HCT116 (cell line): ENCODE measurements at regions not wholly inside any gene's neighbourhood (a gene's known extent, or its start where the extent isn't known, plus 50 kb on each side); places are given as distances from the start of the nearest gene placed in this dataset.

Source experiments
- ATAC-seq: fragments of 200-7000 bp; cut with Tn5 transposase; 2 replicates; pipeline ENCODE4 v1.9.1; 2020; ENCODE audit warnings: mild to moderate bottlenecking, moderate library complexity
- BruUV-seq: library from RNA; stranded (reverse); fragments of 400-500 nt; replicated peaks from 2 replicates; lab custom pipeline; 2021; lab: Mats Ljungman, UMichigan
- CTCF ChIA-PET: fragments of 300-600 bp; sonication (Branson Sonifier 250); formaldehyde crosslinking; loops from one replicate; lab custom pipeline; 2021; ENCODE audit warnings: antibody characterized with exemption; lab: Charles Lee
- POLR2A ChIA-PET: fragments of 300-600, 350-600 bp; sonication (Branson Sonifier 250); formaldehyde crosslinking; loops from one replicate; lab custom pipeline; 2021; ENCODE audit warnings: antibody characterized with exemption; lab: Charles Lee
- RAD21 ChIA-PET, 2 experiments: fragments of 300-600 bp; sonication (Branson Sonifier 250); formaldehyde crosslinking; loops; one replicate each; lab custom pipeline; 2023; ENCODE audit warnings: low total read pairs in 2 of 2; ENCODE audit not compliant: uncharacterized antibody in 2 of 2, unreplicated experiment in 2 of 2, low non-redundant PET in 1 of 2; lab: Charles Lee
- DNase-seq: peaks from one replicate; pipeline ENCODE4 v3.0.0-alpha.2; 2010; ENCODE audit warnings: low read depth, low spot score
- H2AFZ ChIP-seq: fragments of 200-600 bp; shearing (Covaris generic), sonication (generic); 2 replicates; pipeline ENCODE4 v1.6.1; 2017; ENCODE audit warnings: low read depth, mixed run types, mixed read lengths, antibody characterized with exemption, low read length; ENCODE audit not compliant: poor library complexity, severe bottlenecking
- H3K27ac ChIP-seq: 2 replicates; pipeline ENCODE4 v1.5.1; 2012; ENCODE audit warnings: low read depth, low read length
- H3K27me3 ChIP-seq: fragments of 200-600 bp; sonication (generic); 2 replicates; pipeline ENCODE4 v1.6.1; 2016; ENCODE audit warnings: mixed run types, low read length, mixed read lengths; ENCODE audit not compliant: insufficient read depth
- H3K36me3 ChIP-seq, 2 experiments: fragments of 200-500 bp in 1 of 2; fragments of 200-600 bp in 1 of 2; sonication (Bioruptor generic) in 1 of 2; sonication (generic) in 1 of 2; 2 replicates each; pipeline versions ENCODE4 v1.5.1 to v1.6.1; 2014 to 2016; ENCODE audit warnings: low read length in 2 of 2, inconsistent platforms in 1 of 2, mixed read lengths in 1 of 2, mixed run types in 1 of 2; ENCODE audit not compliant: insufficient read depth in 2 of 2, control insufficient read depth in 1 of 2
- H3K4me1 ChIP-seq, 2 experiments: fragments of 200-600 bp in 1 of 2; sonication (generic) in 1 of 2; 2 replicates each; pipeline versions ENCODE4 v1.5.1 to v1.6.1; 2012 to 2017; ENCODE audit warnings: low read length in 2 of 2, inconsistent platforms in 1 of 2, mild to moderate bottlenecking in 1 of 2, mixed read lengths in 1 of 2, mixed run types in 1 of 2, moderate library complexity in 1 of 2; ENCODE audit not compliant: insufficient read depth in 2 of 2, control insufficient read depth in 1 of 2
- H3K4me2 ChIP-seq: fragments of 200-600 bp; sonication (generic); 2 replicates; pipeline ENCODE4 v1.6.1; 2017; ENCODE audit warnings: mixed run types, low read length, mixed read lengths
- H3K4me3 ChIP-seq, 2 experiments: fragments of 200-600 bp in 1 of 2; sonication (generic) in 1 of 2; replicated peaks in 1 of 2; 2 replicates each; pipeline ENCODE4 v1.5.1; 2011 to 2016; ENCODE audit warnings: low read length in 2 of 2, control low read depth in 1 of 2, low read depth in 1 of 2, mild to moderate bottlenecking in 1 of 2, mixed read lengths in 1 of 2, mixed run types in 1 of 2
- H3K79me2 ChIP-seq: fragments of 200-600 bp; sonication (generic); 2 replicates; pipeline ENCODE4 v1.6.1; 2017; ENCODE audit warnings: mild to moderate bottlenecking, mixed run types, low read length, moderate library complexity, mixed read lengths; ENCODE audit not compliant: insufficient read depth
- H3K9ac ChIP-seq: fragments of 200-600 bp; sonication (generic); 2 replicates; pipeline ENCODE4 v1.6.1; 2016; ENCODE audit warnings: low read length, mixed read lengths
- H3K9me2 ChIP-seq: fragments of 200-600 bp; sonication (generic), shearing (Covaris generic); 2 replicates; pipeline ENCODE4 v1.6.1; 2017; ENCODE audit warnings: mixed run types, mild to moderate bottlenecking, moderate library complexity; ENCODE audit not compliant: insufficient read depth
- H3K9me3 ChIP-seq, 2 experiments: fragments of 200-500 bp in 1 of 2; fragments of 200-600 bp in 1 of 2; sonication (Bioruptor generic) in 1 of 2; sonication (generic) in 1 of 2; 2 replicates each; pipeline ENCODE4 v1.6.1; 2014 to 2017; ENCODE audit warnings: low read length in 2 of 2, mixed read lengths in 2 of 2, inconsistent platforms in 1 of 2, low read depth in 1 of 2, mild to moderate bottlenecking in 1 of 2, mixed run types in 1 of 2, moderate library complexity in 1 of 2; ENCODE audit not compliant: control insufficient read depth in 1 of 2, insufficient read depth in 1 of 2
- H4K20me1 ChIP-seq: fragments of 200-600 bp; sonication (generic), shearing (Covaris generic); 2 replicates; pipeline ENCODE4 v1.6.1; 2017; ENCODE audit warnings: mixed run types, mild to moderate bottlenecking, moderate library complexity; ENCODE audit not compliant: insufficient read depth
- EZH2 ChIP-seq: fragments of 200-600 bp; sonication (generic); IDR thresholded peaks from 2 replicates; pipeline ENCODE4 v1.6.1; 2017; ENCODE audit warnings: antibody characterized with exemption, mixed run types
- EZH2phosphoT487 ChIP-seq: fragments of 200-600 bp; IDR thresholded peaks from 2 replicates; pipeline ENCODE4 v1.6.1; 2018; ENCODE audit warnings: antibody characterized with exemption, borderline replicate concordance
- JUND ChIP-seq: IDR thresholded peaks from 2 replicates; pipeline ENCODE4 v1.6.1; 2012
- SRF ChIP-seq: IDR thresholded peaks from 2 replicates; pipeline ENCODE4 v1.6.1; 2012; ENCODE audit warnings: low read depth
- intact Hi-C: fragments of 100-400 bp; cut with micrococcal nuclease; formaldehyde crosslinking; loops from 2 replicates; pipeline ENCODE4 v1.10.0; 2022
- TF ChIP-seq, protein P1 (sequence below): IDR thresholded peaks from 2 replicates; pipeline ENCODE4 v1.6.1; 2012
- TF ChIP-seq, protein P2 (sequence below): IDR thresholded peaks from 2 replicates; pipeline ENCODE4 v1.6.1; 2012
- TF ChIP-seq, protein P3 (sequence below), 3 experiments: fragments of 200-600 bp in 1 of 3; sonication (generic) in 1 of 3; IDR thresholded peaks in 2 of 3; conservative IDR thresholded peaks in 1 of 3; 2 replicates each; pipeline ENCODE4 v1.5.1; 2012 to 2017; ENCODE audit warnings: low read depth in 2 of 3, low read length in 2 of 3, antibody characterized with exemption in 1 of 3, borderline replicate concordance in 1 of 3, control low read depth in 1 of 3, mild to moderate bottlenecking in 1 of 3, mixed read lengths in 1 of 3, mixed run types in 1 of 3, moderate library complexity in 1 of 3; ENCODE audit not compliant: insufficient read depth in 1 of 3
- TF ChIP-seq, protein P4 (sequence below): IDR thresholded peaks from 2 replicates; pipeline ENCODE4 v1.6.1; 2011; ENCODE audit warnings: mild to moderate bottlenecking, low read length, moderate library complexity; ENCODE audit not compliant: insufficient replicate concordance; ENCODE audit errors: extremely low read depth

DNA sequence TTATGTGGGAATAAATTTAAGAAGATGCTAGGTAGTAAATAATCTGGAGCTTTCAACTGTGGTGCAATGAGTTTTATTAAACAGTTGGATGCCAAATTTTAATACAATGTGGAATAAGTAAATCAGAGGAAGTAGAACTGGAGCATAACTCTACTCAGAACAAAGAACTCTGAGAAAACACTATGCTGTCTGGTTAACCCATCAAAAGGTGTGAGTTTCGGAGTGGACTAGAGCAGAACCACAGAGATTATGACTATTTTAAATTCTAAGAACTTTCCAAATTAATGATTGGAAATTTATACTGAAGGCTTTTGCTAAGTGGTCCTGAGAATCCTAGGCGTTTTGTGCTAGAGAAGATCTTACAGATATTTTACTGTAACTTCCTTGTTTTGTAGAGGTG is 132.2 kb downstream of the NTMT2 start:
- H3K27ac ChIP-seq, result no peak overlapping the region
- no peak for DNase-seq
- no peaks in the 10 kb centered on the region for H4K20me1 ChIP-seq
- no peak overlapping the region for H3K9ac ChIP-seq
- no peaks in the 10 kb centered on the region for H3K9me3 ChIP-seq
- ChIA-PET RAD21 (no interaction called here), POLR2A (no interaction called here), CTCF (no interaction called here)
- H3K4me2 ChIP-seq, result no peak overlapping the region
- no peaks in the 10 kb centered on the region for H3K36me3 ChIP-seq
- H3K27me3 ChIP-seq, result no peaks in the 10 kb centered on the region
- intact Hi-C loops, result no loop called here
- no peaks in the 10 kb centered on the region for H3K79me2 ChIP-seq
- no peaks in the 10 kb centered on the region for H3K4me1 ChIP-seq
- no peak overlapping the region for H3K4me3 ChIP-seq
- BruUV-seq, result no TSS peak
- ATAC-seq, result no peak
- no peak overlapping the region for H2AFZ ChIP-seq
- H3K9me2 ChIP-seq, result no peaks in the 10 kb centered on the region
- TF ChIP-seq, protein P1, sequence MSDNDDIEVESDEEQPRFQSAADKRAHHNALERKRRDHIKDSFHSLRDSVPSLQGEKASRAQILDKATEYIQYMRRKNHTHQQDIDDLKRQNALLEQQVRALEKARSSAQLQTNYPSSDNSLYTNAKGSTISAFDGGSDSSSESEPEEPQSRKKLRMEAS, result no peak
- TF ChIP-seq, protein P2, sequence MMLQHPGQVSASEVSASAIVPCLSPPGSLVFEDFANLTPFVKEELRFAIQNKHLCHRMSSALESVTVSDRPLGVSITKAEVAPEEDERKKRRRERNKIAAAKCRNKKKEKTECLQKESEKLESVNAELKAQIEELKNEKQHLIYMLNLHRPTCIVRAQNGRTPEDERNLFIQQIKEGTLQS, result no peak
- no peak for TF ChIP-seq SRF

DNA sequence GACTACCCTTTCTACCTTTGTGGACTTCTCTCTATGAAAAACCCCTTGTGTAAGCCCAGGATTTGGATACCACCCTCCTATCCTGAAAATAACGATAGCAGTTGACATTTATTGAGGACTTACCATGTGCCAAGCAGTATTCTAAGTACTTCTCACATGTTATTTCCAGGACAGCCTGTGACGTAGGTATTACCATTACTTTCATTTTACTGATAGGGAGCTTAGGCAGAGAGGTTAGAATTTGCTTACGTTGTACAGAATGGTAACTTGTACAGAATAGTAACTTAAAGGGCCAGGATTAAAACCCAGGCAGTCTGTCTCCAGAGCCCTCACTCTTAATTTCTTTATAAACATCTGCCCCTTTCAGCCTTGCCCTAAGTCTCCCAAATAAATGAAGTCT is 138.3 kb downstream of the NTMT2 start:
- ATAC-seq (no peak), DNase-seq (no peak)
- no peaks in the 10 kb centered on the region for H3K27me3 ChIP-seq
- no peak overlapping the region for H3K4me2 ChIP-seq
- H4K20me1 ChIP-seq, result no peaks in the 10 kb centered on the region
- H3K9ac ChIP-seq, result no peak overlapping the region
- RAD21 ChIA-PET, result no interaction called here
- TF ChIP-seq, protein P3, sequence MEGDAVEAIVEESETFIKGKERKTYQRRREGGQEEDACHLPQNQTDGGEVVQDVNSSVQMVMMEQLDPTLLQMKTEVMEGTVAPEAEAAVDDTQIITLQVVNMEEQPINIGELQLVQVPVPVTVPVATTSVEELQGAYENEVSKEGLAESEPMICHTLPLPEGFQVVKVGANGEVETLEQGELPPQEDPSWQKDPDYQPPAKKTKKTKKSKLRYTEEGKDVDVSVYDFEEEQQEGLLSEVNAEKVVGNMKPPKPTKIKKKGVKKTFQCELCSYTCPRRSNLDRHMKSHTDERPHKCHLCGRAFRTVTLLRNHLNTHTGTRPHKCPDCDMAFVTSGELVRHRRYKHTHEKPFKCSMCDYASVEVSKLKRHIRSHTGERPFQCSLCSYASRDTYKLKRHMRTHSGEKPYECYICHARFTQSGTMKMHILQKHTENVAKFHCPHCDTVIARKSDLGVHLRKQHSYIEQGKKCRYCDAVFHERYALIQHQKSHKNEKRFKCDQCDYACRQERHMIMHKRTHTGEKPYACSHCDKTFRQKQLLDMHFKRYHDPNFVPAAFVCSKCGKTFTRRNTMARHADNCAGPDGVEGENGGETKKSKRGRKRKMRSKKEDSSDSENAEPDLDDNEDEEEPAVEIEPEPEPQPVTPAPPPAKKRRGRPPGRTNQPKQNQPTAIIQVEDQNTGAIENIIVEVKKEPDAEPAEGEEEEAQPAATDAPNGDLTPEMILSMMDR (IDR thresholded peaks at IDR 0.05 in 2 of 3, conservative IDR thresholded peaks at IDR 0.05 in 1 of 3; ENCODE audit: borderline replicate concordance in 1 of 3, insufficient read depth in 1 of 3, low read depth in 2 of 3, low read length in 2 of 3), result no peak
- TF ChIP-seq, protein P2, result no peak
- no peak for TF ChIP-seq EZH2phosphoT487
- TF ChIP-seq JUND, result no peak
- TF ChIP-seq, protein P4, sequence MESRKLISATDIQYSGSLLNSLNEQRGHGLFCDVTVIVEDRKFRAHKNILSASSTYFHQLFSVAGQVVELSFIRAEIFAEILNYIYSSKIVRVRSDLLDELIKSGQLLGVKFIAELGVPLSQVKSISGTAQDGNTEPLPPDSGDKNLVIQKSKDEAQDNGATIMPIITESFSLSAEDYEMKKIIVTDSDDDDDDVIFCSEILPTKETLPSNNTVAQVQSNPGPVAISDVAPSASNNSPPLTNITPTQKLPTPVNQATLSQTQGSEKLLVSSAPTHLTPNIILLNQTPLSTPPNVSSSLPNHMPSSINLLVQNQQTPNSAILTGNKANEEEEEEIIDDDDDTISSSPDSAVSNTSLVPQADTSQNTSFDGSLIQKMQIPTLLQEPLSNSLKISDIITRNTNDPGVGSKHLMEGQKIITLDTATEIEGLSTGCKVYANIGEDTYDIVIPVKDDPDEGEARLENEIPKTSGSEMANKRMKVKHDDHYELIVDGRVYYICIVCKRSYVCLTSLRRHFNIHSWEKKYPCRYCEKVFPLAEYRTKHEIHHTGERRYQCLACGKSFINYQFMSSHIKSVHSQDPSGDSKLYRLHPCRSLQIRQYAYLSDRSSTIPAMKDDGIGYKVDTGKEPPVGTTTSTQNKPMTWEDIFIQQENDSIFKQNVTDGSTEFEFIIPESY, result no peak
- no peak for TF ChIP-seq EZH2
- TF ChIP-seq, all 23 proteins: peak for 0
- intact Hi-C loops, result no loop called here
- Histone ChIP-seq H3K9me2 (no peaks in the 10 kb centered on the region), H3K36me3 (no peaks in the 10 kb centered on the region), H3K9me3 (no peaks in the 10 kb centered on the region), H2AFZ (no peak overlapping the region), H3K27ac (no peak overlapping the region), H3K79me2 (no peaks in the 10 kb centered on the region), H3K4me3 (no peak overlapping the region), H3K4me1 (no peaks in the 10 kb centered on the region)
- ChIA-PET CTCF (no interaction called here), POLR2A (no interaction called here)
- no TSS peak for BruUV-seq
